ENCODE measurements at regions not wholly inside any gene's neighbourhood (a gene's known extent, or its start where the extent isn't known, plus 50 kb on each side); places are given as distances from the start of the nearest gene placed in this dataset.

DNA sequence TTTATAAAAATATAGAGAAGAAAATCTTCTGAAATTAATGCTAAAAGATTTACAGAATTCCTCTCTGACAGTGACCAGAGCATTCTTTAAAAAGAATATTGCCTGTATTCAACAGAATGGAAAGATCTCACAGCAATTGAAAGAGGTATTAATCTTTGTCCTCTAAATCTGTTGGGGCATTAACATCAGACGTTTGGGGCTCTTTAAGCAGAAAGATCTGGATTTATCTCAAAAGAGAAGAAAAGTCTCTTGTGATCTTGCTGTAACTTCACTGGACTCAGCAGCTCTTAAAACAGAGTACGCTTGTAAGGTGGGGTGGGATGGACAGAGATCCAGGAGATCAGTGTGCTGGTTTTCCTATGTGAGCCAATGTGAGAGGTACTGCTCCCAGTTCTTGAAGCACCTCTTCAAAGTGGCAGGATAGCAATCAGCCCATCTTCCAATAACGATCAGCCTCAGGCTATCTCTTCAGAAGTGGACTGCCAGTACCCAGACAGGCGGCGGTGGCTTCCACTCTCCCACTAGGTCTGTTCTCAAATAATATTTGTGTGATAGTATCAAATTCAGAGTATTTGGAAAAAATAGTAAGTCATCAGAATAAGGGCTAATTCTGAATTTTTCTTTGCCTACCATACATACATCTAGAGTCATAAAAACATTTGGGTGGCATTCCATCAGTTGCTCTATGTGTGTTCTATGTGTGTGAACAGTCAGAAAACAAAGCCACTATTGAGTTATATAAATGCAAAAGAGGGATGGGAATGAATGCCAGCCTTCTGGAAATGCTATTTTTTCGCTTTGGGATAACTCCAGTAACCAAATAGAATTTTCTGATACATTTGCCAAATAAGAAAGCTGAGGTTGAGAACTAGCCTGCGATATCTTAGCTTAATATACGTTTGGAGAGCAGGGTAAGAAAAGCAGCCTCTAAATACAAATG lies 237.4 kb upstream of the RGS6 start:
- Histone ChIP-seq H3K27ac (ENCODE audit: low read length) (no peak overlapping the region), H4K20me1 (ENCODE audit: low read length) (no peaks in the 10 kb centered on the region), H3K9me3 (ENCODE audit: low read length) (no peaks in the 10 kb centered on the region), H3K36me3 (ENCODE audit: low read depth, low read length) (peaks cover 4% of the 10 kb centered on the region; the same call in 1 of the 2 replicates), H3K4me1 (ENCODE audit: insufficient read depth, low read length) (no peaks in the 10 kb centered on the region), H3F3A (ENCODE audit: low read length, unreplicated experiment) (no peaks in the 10 kb centered on the region), H3K9ac (ENCODE audit: low read length) (no peak overlapping the region), H3K79me2 (ENCODE audit: low read length) (no peaks in the 10 kb centered on the region), H3K9me2 (replicated peaks; ENCODE audit: low read length) (no peaks in the 10 kb centered on the region), H3K27me3 (ENCODE audit: low read length) (no peaks in the 10 kb centered on the region), H2AFZ (ENCODE audit: low read length) (no peak overlapping the region), H3K4me2 (ENCODE audit: low read length) (no peak overlapping the region), H3K4me3 (ENCODE audit: low read length) (no peak overlapping the region)
- no peak for DNase-seq
- no peak for ATAC-seq
- intact Hi-C loops (cut with micrococcal nuclease) = no loop called here
- CTCF ChIA-PET = no interaction called here
- POLR2A ChIA-PET (ENCODE audit: unreplicated experiment) = no interaction called here
- no TSS peak for BruUV-seq (replicated peaks)
- TF ChIP-seq, protein P1, sequence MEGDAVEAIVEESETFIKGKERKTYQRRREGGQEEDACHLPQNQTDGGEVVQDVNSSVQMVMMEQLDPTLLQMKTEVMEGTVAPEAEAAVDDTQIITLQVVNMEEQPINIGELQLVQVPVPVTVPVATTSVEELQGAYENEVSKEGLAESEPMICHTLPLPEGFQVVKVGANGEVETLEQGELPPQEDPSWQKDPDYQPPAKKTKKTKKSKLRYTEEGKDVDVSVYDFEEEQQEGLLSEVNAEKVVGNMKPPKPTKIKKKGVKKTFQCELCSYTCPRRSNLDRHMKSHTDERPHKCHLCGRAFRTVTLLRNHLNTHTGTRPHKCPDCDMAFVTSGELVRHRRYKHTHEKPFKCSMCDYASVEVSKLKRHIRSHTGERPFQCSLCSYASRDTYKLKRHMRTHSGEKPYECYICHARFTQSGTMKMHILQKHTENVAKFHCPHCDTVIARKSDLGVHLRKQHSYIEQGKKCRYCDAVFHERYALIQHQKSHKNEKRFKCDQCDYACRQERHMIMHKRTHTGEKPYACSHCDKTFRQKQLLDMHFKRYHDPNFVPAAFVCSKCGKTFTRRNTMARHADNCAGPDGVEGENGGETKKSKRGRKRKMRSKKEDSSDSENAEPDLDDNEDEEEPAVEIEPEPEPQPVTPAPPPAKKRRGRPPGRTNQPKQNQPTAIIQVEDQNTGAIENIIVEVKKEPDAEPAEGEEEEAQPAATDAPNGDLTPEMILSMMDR (conservative IDR thresholded peaks at IDR 0.05; ENCODE audit: low read depth, low read length) = no peak
- TF ChIP-seq EZH2phosphoT487 (IDR thresholded peaks at IDR 0.05; ENCODE audit: borderline replicate concordance, low read length) (no peak), EZH2 (IDR thresholded peaks at IDR 0.05; ENCODE audit: low read length, unreplicated experiment) (no peak)

DNA sequence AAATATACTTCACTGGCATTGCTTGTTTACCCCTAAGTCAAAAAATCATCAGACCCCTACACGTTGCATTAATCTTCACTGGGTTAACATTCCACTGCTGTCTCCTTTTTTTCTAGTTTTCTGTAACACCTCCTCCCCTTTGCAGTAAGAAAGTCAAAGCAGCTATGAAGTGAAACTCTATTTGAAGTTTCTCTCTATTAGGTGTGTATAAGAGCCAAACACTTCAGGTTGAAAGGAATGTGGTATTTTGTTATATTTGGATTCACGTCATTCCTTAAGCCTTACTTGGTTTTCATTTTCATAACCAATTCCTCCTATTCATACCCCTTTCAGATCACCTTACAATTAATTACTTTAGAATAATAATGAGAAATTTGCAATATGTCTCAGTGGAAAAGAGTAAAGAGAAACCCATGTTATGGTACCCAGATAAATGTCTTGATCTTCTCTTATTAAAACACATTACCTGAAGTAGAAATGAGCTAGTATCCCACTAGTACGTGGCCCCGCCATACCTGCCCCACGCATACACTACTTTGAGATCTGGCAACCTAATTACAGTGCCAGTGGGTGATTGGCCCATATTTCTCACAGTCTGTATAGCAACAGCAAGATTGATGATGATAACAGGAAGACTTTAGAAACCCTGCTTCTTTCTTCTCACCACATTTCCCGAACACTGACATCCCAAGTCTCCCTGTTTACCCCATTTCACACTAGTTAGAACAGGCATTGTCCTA lies 236.4 kb upstream of the RGS6 start:
- Histone ChIP-seq H3K79me2 (ENCODE audit: low read length) (no peaks in the 10 kb centered on the region), H3K27ac (ENCODE audit: low read length) (no peak overlapping the region), H3F3A (ENCODE audit: low read length, unreplicated experiment) (no peaks in the 10 kb centered on the region), H3K4me3 (ENCODE audit: low read length) (no peak overlapping the region), H3K36me3 (ENCODE audit: low read depth, low read length) (peaks cover 4% of the 10 kb centered on the region; the same call in 1 of the 2 replicates), H2AFZ (ENCODE audit: low read length) (no peak overlapping the region), H3K4me1 (ENCODE audit: insufficient read depth, low read length) (no peaks in the 10 kb centered on the region), H3K4me2 (ENCODE audit: low read length) (no peak overlapping the region), H4K20me1 (ENCODE audit: low read length) (no peaks in the 10 kb centered on the region), H3K9me3 (ENCODE audit: low read length) (no peaks in the 10 kb centered on the region), H3K27me3 (ENCODE audit: low read length) (no peaks in the 10 kb centered on the region), H3K9ac (ENCODE audit: low read length) (no peak overlapping the region), H3K9me2 (replicated peaks; ENCODE audit: low read length) (no peaks in the 10 kb centered on the region)
- ChIA-PET POLR2A (ENCODE audit: unreplicated experiment) (no interaction called here), CTCF (no interaction called here)
- ATAC-seq (no peak), DNase-seq (no peak)
- TF ChIP-seq EZH2 (IDR thresholded peaks at IDR 0.05; ENCODE audit: low read length, unreplicated experiment) = no peak
- no peak for TF ChIP-seq EZH2phosphoT487 (IDR thresholded peaks at IDR 0.05; ENCODE audit: borderline replicate concordance, low read length)
- TF ChIP-seq, protein P1 (conservative IDR thresholded peaks at IDR 0.05; ENCODE audit: low read depth, low read length) = no peak
- BruUV-seq (replicated peaks) = no TSS peak
- intact Hi-C loops (cut with micrococcal nuclease) = no loop called here
